Natural killer cell (primary cell): ENCODE measurements at regions not wholly inside any gene's neighbourhood (a gene's known extent, or its start where the extent isn't known, plus 50 kb on each side); places are given as distances from the start of the nearest gene placed in this dataset.

Experiments
- ATAC-seq, 3 donors: fragments of 150-1000 bp in 2 of 3; fragments of 200-7000 bp in 1 of 3; cut with Tn5 transposase; 1 replicate in 1 of 3; 2 replicates in 2 of 3; pipeline ENCODE4 v1.10.0; 2021; ENCODE audit warnings: mild to moderate bottlenecking in 2 of 3, moderate library complexity in 2 of 3
- DNase-seq, 2 donors: peaks; one replicate each; pipeline versions ENCODE4 v3.0.0 to v3.0.0-alpha.2; 2013 to 2021; ENCODE audit warnings: mixed read lengths in 1 of 2
- H3K27ac ChIP-seq: one replicate; pipeline ENCODE4 v1.5.1; 2013; ENCODE audit warnings: mild to moderate bottlenecking, low read length
- H3K27me3 ChIP-seq: one replicate; pipeline ENCODE4 v1.6.1; 2013; ENCODE audit warnings: low read length; ENCODE audit not compliant: control insufficient read depth, insufficient read depth
- H3K36me3 ChIP-seq: one replicate; pipeline ENCODE4 v1.6.1; 2013; ENCODE audit warnings: low read length; ENCODE audit not compliant: control insufficient read depth, insufficient read depth
- H3K4me1 ChIP-seq: one replicate; pipeline ENCODE4 v1.6.1; 2013; ENCODE audit warnings: low read length; ENCODE audit not compliant: control insufficient read depth, insufficient read depth
- H3K4me3 ChIP-seq: one replicate; pipeline ENCODE4 v1.5.1; 2013; ENCODE audit warnings: low read length
- H3K9me3 ChIP-seq: one replicate; pipeline ENCODE4 v1.6.1; 2013; ENCODE audit warnings: low read length; ENCODE audit not compliant: control insufficient read depth, insufficient read depth
- H3K27ac Mint-ChIP-seq, 2 donors: one replicate each; pipeline ENCODE4 v1.8.0; 2022; ENCODE audit warnings: mild to moderate bottlenecking in 2 of 2, mixed read lengths in 2 of 2, moderate library complexity in 1 of 2
- H3K27me3 Mint-ChIP-seq, 2 donors: one replicate each; pipeline ENCODE4 v1.8.0; 2022; ENCODE audit warnings: low read depth in 2 of 2, mixed read lengths in 2 of 2
- H3K36me3 Mint-ChIP-seq: one replicate; pipeline ENCODE4 v1.8.0; 2022; ENCODE audit warnings: mixed read lengths
- H3K4me1 Mint-ChIP-seq, 2 donors: one replicate each; pipeline ENCODE4 v1.8.0; 2022; ENCODE audit warnings: mixed read lengths in 2 of 2
- H3K4me3 Mint-ChIP-seq: one replicate; pipeline ENCODE4 v1.8.0; 2022; ENCODE audit warnings: mild to moderate bottlenecking, moderate library complexity, mixed read lengths
- H3K9me3 Mint-ChIP-seq, 2 donors: one replicate each; pipeline ENCODE4 v1.8.0; 2022; ENCODE audit warnings: mixed read lengths in 2 of 2
- CTCF ChIP-seq: fragments of 200-600 bp; IDR thresholded peaks from one replicate; pipeline ENCODE4 v1.8.0; 2022; ENCODE audit warnings: antibody characterized with exemption
- WGBS: methylation state at CpG from one replicate; pipeline ENCODE4 v1.1.7; 2013; ENCODE audit warnings: missing lambda C conversion rate; ENCODE audit not compliant: insufficient coverage; 5-methylcytosine and 5-hydroxymethylcytosine counted together
- intact Hi-C: fragments of 100-400 bp; cut with micrococcal nuclease; formaldehyde crosslinking; loops from one replicate; pipeline ENCODE4 v1.14.2; 2022

- Histone ChIP-seq H3K4me1 (no peaks in the 10 kb centered on the region), H3K9me3 (no peaks in the 10 kb centered on the region), H3K4me3 (no peak overlapping the region), H3K27ac (no peak overlapping the region), H3K27me3 (no peaks in the 10 kb centered on the region), H3K36me3 (no peaks in the 10 kb centered on the region)
- H3K27me3 Mint-ChIP-seq = peaks cover 10 to 17% of the 10 kb centered on the region in 2 donors
- H3K9me3 Mint-ChIP-seq = no peaks in the 10 kb centered on the region
- ATAC-seq (no peak), DNase-seq (no peak)
- no peak for TF ChIP-seq CTCF
- 91% methylated on average over 1 of the region's 1 CpG for WGBS
- no peaks in the 10 kb centered on the region for H3K36me3 Mint-ChIP-seq
- H3K27ac Mint-ChIP-seq = no peak overlapping the region
- intact Hi-C loops = no loop called here
- no peaks in the 10 kb centered on the region for H3K4me1 Mint-ChIP-seq
- H3K4me3 Mint-ChIP-seq = no peak overlapping the region
Measured at GRCh38 chr20:51299413-51299812, 243.1 kb downstream of the NFATC2 start.

GRCh38 chr20:51298141-51298749, 244.3 kb downstream of the NFATC2 start:
- no peak for ATAC-seq

DNA sequence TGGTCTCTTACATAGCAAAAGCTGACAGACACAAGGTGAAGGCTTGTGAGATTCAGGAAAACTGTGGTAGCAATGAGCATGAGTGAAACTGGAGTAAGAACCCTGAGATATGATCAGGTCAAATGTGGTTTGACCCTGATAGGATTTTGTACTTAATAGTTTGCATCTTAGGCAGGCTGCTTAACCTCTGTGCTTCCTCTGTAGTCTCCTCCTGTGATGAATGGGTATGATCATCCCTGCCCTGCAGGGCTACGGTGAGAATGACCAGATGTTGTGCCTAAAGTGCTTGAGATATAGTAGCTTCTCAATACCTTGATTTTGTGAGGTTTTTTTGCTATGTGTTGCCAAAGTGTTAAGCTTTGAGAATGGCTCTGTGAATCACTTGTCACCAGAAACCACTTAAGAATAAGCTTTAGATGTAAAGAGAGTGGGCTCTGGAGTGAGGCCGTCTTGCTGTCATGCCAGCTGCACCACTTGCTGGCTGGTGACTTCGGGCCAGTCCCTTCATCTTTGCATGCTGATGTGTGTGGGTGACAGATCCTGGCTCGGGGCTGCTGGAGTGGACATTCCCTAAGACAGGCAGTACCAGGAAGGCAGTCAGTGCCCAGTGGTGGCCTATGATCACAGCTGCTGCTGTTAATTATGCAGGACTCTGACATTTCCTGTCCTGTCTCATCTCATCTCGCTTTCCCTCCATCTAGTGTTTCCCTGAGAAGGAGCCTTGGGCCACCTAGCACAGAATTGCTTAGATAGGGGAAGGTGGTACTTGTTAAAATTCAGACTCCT, 254.7 kb downstream of the NFATC2 start:
- no peak overlapping the region for H3K27ac ChIP-seq
- H3K9me3 ChIP-seq = no peaks in the 10 kb centered on the region
- 83% methylated on average over 4 of the region's 5 CpGs for WGBS
- intact Hi-C loops = no loop called here
- peaks cover 5 to 11% of the 10 kb centered on the region in 2 donors for H3K27me3 Mint-ChIP-seq
- no peaks in the 10 kb centered on the region for H3K9me3 Mint-ChIP-seq
- no peak for DNase-seq
- H3K27ac Mint-ChIP-seq = no peak overlapping the region
- ATAC-seq = no peak
- no peak overlapping the region for H3K4me3 ChIP-seq
- no peaks in the 10 kb centered on the region for H3K4me1 ChIP-seq
- no peaks in the 10 kb centered on the region for H3K27me3 ChIP-seq
- H3K36me3 ChIP-seq = no peaks in the 10 kb centered on the region
- H3K4me1 Mint-ChIP-seq = no peaks in the 10 kb centered on the region
- no peak overlapping the region for H3K4me3 Mint-ChIP-seq
- H3K36me3 Mint-ChIP-seq = no peaks in the 10 kb centered on the region
- no peak for TF ChIP-seq CTCF

More at GRCh38 chr20:51298141-51298749, 244.3 kb downstream of the NFATC2 start:
- Mint-ChIP-seq H3K27me3 (peaks cover 12 to 21% of the 10 kb centered on the region in 2 donors), H3K27ac (no peak overlapping the region), H3K4me3 (no peak overlapping the region), H3K36me3 (no peaks in the 10 kb centered on the region), H3K9me3 (no peaks in the 10 kb centered on the region), H3K4me1 (no peaks in the 10 kb centered on the region)
- Histone ChIP-seq H3K4me3 (no peak overlapping the region), H3K27ac (no peak overlapping the region), H3K27me3 (no peaks in the 10 kb centered on the region), H3K36me3 (no peaks in the 10 kb centered on the region), H3K4me1 (no peaks in the 10 kb centered on the region), H3K9me3 (no peaks in the 10 kb centered on the region)
- 80% methylated on average over 8 of the region's 9 CpGs for WGBS
- no peak for TF ChIP-seq CTCF
- no peak for DNase-seq
- intact Hi-C loops = no loop called here
